ENCODE measurements at regions not wholly inside any gene's neighbourhood (a gene's known extent, or its start where the extent isn't known, plus 50 kb on each side); places are given as distances from the start of the nearest gene placed in this dataset.
A peak's percentile ranks its signal among the peaks of the same experiment; 100 is the strongest.

DNA sequence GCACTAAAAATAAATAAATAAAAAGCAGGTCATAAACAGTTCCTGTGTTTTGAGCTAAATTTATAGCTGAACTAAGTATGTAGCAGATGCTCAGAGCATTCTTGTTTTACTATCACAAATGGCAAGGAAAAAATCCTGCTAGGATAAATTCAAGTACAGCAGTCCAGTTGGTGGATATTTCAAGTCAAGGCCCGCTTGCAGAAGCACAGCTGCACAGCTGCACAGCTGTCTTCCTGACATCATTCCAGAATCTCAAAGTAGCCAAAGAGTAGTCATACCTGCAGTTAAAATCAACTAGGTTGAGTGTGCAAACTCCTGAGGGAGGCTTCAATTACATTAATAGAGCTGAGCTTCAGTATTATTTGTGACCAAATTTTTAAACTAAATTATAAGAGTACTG, 297.7 kb upstream of the MANEA start:
- DNase-seq: no peak
- Histone ChIP-seq H3K9me3 (no peaks in the 10 kb centered on the region), H3K4me1 (no peaks in the 10 kb centered on the region), H3K27me3 (no peaks in the 10 kb centered on the region), H3K36me3 (ENCODE audit: low read depth, missing control alignments) (no peaks in the 10 kb centered on the region), H3K27ac (no peak overlapping the region), H3K4me3 (no peak overlapping the region)
- TF ChIP-seq CTCF (IDR thresholded peaks at IDR 0.05) (no peak), POLR2A (IDR thresholded peaks at IDR 0.05) (no peak)
- WGBS, 2 donors: 36 to 65% methylated on average over 1 of the region's 1 CpG
- intact Hi-C loops (cut with DNase I; ENCODE audit: low total_unique reads): no loop called here

DNA sequence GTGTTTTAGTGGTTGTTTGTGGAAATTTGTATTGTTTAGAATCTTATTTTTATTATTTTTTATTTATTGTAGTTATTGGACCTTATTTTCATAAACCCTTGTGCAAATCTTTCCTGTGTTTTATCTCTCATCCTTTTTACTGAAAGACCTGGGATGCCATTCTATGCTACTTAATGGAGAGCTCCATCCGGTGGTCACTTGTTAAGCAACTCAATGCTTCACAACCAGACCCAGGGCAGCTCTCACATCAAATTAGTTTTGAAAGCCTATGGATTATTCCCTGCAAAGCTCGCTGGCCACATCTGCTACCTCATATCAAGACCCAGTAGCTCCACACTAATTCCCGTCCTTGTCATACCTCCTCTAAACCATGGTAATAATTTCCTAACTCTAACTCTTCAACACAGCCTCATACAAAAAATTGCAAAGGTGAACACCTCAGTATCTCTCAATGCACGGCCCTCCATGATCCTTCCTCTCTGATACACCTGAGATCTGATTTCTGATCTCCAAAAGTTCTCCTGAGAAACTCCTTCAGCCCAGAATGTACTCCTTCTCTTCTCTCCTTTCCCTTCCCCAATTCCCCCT, 296.6 kb upstream of the MANEA start:
- Histone ChIP-seq H3K27me3 (no peaks in the 10 kb centered on the region), H3K36me3 (ENCODE audit: low read depth, missing control alignments) (no peaks in the 10 kb centered on the region), H3K9me3 (no peaks in the 10 kb centered on the region), H3K4me1 (no peaks in the 10 kb centered on the region), H3K27ac (no peak overlapping the region), H3K4me3 (no peak overlapping the region)
- DNase-seq: peak; percentile 28
- 60 to 80% methylated on average over 4 of the region's 4 CpGs for WGBS, 2 donors
- no peak for TF ChIP-seq POLR2A (IDR thresholded peaks at IDR 0.05)
- peak in 1 of 3 experiments; percentile 30 for TF ChIP-seq CTCF (IDR thresholded peaks at IDR 0.05)
- intact Hi-C loops (cut with DNase I; ENCODE audit: low total_unique reads): no loop called here

GRCh38 chr6:95285881-95286280, 291.5 kb upstream of the MANEA start:
- H3K4me3 ChIP-seq: no peak overlapping the region
- H3K4me1 ChIP-seq: no peaks in the 10 kb centered on the region
- no peak for DNase-seq
- H3K27me3 ChIP-seq: no peaks in the 10 kb centered on the region
- H3K27ac ChIP-seq: no peak overlapping the region
- intact Hi-C loops (cut with DNase I; ENCODE audit: low total_unique reads): no loop called here
- WGBS, 2 donors: 30% methylated on average over 2 of the region's 2 CpGs
- no peaks in the 10 kb centered on the region for H3K9me3 ChIP-seq
- no peaks in the 10 kb centered on the region for H3K36me3 ChIP-seq (ENCODE audit: low read depth, missing control alignments)
- no peak for TF ChIP-seq CTCF (IDR thresholded peaks at IDR 0.05)
- TF ChIP-seq POLR2A (IDR thresholded peaks at IDR 0.05): no peak

- no peaks in the 10 kb centered on the region for H3K36me3 ChIP-seq (ENCODE audit: low read depth, missing control alignments)
- no peaks in the 10 kb centered on the region for H3K27me3 ChIP-seq
- DNase-seq: no peak
- H3K27ac ChIP-seq: no peak overlapping the region
- no peaks in the 10 kb centered on the region for H3K9me3 ChIP-seq
- TF ChIP-seq POLR2A (IDR thresholded peaks at IDR 0.05) (no peak), CTCF (IDR thresholded peaks at IDR 0.05) (no peak)
- H3K4me3 ChIP-seq: no peak overlapping the region
- intact Hi-C loops (cut with DNase I; ENCODE audit: low total_unique reads): no loop called here
- H3K4me1 ChIP-seq: no peaks in the 10 kb centered on the region
Observed at GRCh38 chr6:95286874-95287273, 290.5 kb upstream of the MANEA start.

- TF ChIP-seq CTCF (IDR thresholded peaks at IDR 0.05): no peak
- no peak for TF ChIP-seq POLR2A (IDR thresholded peaks at IDR 0.05)
- Histone ChIP-seq H3K4me3 (no peak overlapping the region), H3K36me3 (ENCODE audit: low read depth, missing control alignments) (no peaks in the 10 kb centered on the region), H3K4me1 (no peaks in the 10 kb centered on the region), H3K27me3 (no peaks in the 10 kb centered on the region), H3K27ac (no peak overlapping the region), H3K9me3 (no peaks in the 10 kb centered on the region)
- intact Hi-C loops (cut with DNase I; ENCODE audit: low total_unique reads): no loop called here
- no peak for DNase-seq
Observed at GRCh38 chr6:95288251-95288650, 289.1 kb upstream of the MANEA start.

Data from testis (tissue), 2 donors.